ENCODE measurements at regions not wholly inside any gene's neighbourhood (a gene's known extent, or its start where the extent isn't known, plus 50 kb on each side); places are given as distances from the start of the nearest gene placed in this dataset.

DNA sequence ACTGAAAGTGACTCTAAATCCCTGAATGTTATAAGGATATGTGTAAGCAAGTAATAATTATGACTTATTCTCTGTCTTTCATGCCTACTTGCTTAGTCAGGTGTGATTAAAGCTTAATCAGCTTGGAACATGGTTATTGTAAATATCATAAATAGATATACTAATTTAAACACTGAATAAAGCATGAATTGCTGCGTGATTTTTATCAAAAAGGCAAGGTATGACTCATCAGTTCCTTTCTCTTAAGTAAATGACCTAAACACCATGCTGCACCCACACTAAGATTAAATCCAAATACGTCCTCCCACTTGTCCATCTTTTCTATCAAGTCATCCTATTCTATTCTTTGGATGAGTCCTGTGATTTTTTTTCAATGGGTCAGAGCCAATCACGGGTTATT lies 124.6 kb upstream of the MTAP start:
- H3K27ac ChIP-seq = no peak overlapping the region

DNA sequence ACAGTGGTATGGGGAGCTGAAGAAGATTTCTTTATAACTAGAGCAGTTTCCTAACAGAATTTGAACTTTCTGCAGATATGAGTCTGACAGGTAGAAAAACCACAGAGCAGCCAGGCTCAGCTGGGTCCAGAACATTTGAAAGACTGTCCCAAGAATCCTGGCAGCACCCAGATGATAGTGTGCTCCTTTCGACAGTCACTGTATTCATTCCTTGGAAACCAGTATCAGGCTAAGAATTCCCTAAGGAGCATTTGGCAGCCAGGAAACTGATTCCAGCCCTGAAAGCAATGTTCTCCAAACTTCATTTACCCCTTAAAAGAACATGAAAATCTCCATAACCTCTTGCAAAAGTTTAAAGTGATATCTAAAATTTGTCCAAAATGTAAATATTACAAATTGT lies 123.0 kb upstream of the MTAP start:
- H3K4me1 ChIP-seq = no peaks in the 10 kb centered on the region
- H3K27me3 ChIP-seq (ENCODE audit: insufficient read depth in 3 of 3, low read length in 2 of 3) = no peaks in the 10 kb centered on the region
- H3K36me3 ChIP-seq (ENCODE audit: insufficient read depth in 1 of 2, low read depth in 1 of 2) = no peaks in the 10 kb centered on the region
- TF ChIP-seq, protein P1, sequence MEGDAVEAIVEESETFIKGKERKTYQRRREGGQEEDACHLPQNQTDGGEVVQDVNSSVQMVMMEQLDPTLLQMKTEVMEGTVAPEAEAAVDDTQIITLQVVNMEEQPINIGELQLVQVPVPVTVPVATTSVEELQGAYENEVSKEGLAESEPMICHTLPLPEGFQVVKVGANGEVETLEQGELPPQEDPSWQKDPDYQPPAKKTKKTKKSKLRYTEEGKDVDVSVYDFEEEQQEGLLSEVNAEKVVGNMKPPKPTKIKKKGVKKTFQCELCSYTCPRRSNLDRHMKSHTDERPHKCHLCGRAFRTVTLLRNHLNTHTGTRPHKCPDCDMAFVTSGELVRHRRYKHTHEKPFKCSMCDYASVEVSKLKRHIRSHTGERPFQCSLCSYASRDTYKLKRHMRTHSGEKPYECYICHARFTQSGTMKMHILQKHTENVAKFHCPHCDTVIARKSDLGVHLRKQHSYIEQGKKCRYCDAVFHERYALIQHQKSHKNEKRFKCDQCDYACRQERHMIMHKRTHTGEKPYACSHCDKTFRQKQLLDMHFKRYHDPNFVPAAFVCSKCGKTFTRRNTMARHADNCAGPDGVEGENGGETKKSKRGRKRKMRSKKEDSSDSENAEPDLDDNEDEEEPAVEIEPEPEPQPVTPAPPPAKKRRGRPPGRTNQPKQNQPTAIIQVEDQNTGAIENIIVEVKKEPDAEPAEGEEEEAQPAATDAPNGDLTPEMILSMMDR (IDR thresholded peaks at IDR 0.05) = no peak
- DNase-seq = no peak
- H3K27ac ChIP-seq = no peak overlapping the region
- ATAC-seq = no peak
- intact Hi-C loops (cut with DNase I) = no loop called here
- no peaks in the 10 kb centered on the region for H3K9me3 ChIP-seq
- no peak overlapping the region for H3K4me3 ChIP-seq
- 6 to 29% (median 22%) methylated on average over 1 of the region's 1 CpG for WGBS, 3 donors

More for the DNA sequence above, 124.6 kb upstream of the MTAP start:
- Histone ChIP-seq H3K27me3 (ENCODE audit: insufficient read depth in 3 of 3, low read length in 2 of 3) (no peaks in the 10 kb centered on the region), H3K36me3 (ENCODE audit: insufficient read depth in 1 of 2, low read depth in 1 of 2) (no peaks in the 10 kb centered on the region), H3K4me3 (no peak overlapping the region), H3K4me1 (no peaks in the 10 kb centered on the region), H3K9me3 (no peaks in the 10 kb centered on the region)
- TF ChIP-seq, protein P1 (IDR thresholded peaks at IDR 0.05) = no peak
- ATAC-seq = no peak
- intact Hi-C loops (cut with DNase I) = no loop called here
- WGBS, 3 donors = 42 to 63% (median 54%) methylated on average over 3 of the region's 3 CpGs
- DNase-seq = no peak

DNA sequence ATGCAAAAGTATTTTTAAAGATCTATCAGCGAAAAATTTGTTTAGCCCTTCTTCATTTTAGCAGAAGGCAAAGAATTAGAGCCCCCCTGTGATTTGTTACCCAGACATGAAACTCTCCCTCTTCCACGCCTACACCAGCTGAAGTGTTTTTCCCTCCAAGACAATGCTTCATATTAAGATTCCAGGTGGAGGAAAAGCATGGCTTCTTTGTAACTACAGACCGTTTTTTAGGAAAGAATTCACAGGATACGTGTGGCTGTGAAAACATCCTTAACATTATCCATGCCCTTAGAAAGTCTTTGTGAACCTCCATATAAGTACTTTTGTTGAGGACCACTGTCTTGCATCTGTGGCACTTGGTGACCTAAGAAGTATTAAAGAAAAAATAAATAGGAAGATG lies 121.8 kb upstream of the MTAP start:
- WGBS, 3 donors = 58 to 69% (median 66%) methylated on average over 4 of the region's 4 CpGs
- Histone ChIP-seq H3K27ac (no peak overlapping the region), H3K4me1 (no peaks in the 10 kb centered on the region), H3K27me3 (ENCODE audit: insufficient read depth in 3 of 3, low read length in 2 of 3) (no peaks in the 10 kb centered on the region), H3K9me3 (no peaks in the 10 kb centered on the region), H3K36me3 (ENCODE audit: insufficient read depth in 1 of 2, low read depth in 1 of 2) (no peaks in the 10 kb centered on the region), H3K4me3 (no peak overlapping the region)
- intact Hi-C loops (cut with DNase I) = no loop called here
- TF ChIP-seq, protein P1 (IDR thresholded peaks at IDR 0.05) = no peak
- no peak for DNase-seq
- no peak for ATAC-seq

DNA sequence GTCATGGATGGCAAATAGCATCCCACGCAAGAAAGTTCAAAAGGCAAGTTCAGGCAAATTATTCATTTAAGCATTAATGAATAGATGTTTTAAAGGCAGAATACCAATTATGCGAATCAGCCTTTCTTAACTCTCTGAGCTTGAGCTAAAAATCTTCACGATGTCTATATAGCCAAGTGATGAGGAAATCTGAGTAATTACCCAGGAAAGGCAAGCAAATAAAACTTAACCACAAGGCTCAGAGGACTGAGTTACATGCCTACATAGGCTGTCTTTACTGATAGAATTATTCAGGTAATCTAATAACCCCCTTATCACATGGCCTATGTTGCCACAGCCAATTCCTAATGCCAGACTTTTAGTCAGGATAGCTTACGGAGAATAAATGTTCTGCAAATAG lies 120.8 kb upstream of the MTAP start:
- intact Hi-C loops (cut with DNase I) = no loop called here
- no peak for ATAC-seq
- 67 to 79% (median 77%) methylated on average over 4 of the region's 4 CpGs for WGBS, 3 donors

DNA sequence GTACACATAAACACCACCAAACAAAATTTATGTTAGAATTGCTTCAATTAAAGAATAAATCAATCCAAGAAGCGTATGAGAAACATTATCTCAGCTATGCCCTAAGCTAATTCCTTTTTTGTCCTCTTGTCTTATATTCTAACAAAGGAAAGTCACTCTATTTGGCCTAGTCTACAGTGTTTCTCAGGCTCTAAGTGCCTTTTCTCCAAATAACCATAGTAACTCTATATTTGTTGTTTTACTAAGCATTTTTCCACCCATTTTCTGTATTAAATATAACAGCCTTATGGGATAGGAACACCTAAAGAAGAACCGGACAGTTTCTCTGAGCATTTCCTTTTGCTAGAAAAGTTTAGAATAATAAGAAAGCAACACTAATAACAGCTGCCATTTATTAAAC lies 120.1 kb upstream of the MTAP start:
- Histone ChIP-seq H3K9me3 (no peaks in the 10 kb centered on the region), H3K27ac (no peak overlapping the region), H3K4me1 (no peaks in the 10 kb centered on the region), H3K36me3 (ENCODE audit: insufficient read depth in 1 of 2, low read depth in 1 of 2) (no peaks in the 10 kb centered on the region), H3K4me3 (no peak overlapping the region), H3K27me3 (ENCODE audit: insufficient read depth in 3 of 3, low read length in 2 of 3) (no peaks in the 10 kb centered on the region)
- TF ChIP-seq, protein P1 (IDR thresholded peaks at IDR 0.05) = no peak
- ATAC-seq (no peak), DNase-seq (no peak)
- 75 to 84% (median 77%) methylated on average over 2 of the region's 2 CpGs for WGBS, 3 donors
- intact Hi-C loops (cut with DNase I) = no loop called here

More for the DNA sequence above, 120.8 kb upstream of the MTAP start:
- H3K4me1 ChIP-seq = no peaks in the 10 kb centered on the region
- no peaks in the 10 kb centered on the region for H3K36me3 ChIP-seq (ENCODE audit: insufficient read depth in 1 of 2, low read depth in 1 of 2)
- H3K27me3 ChIP-seq (ENCODE audit: insufficient read depth in 3 of 3, low read length in 2 of 3) = no peaks in the 10 kb centered on the region
- no peak overlapping the region for H3K27ac ChIP-seq
- no peak overlapping the region for H3K4me3 ChIP-seq
- no peak for DNase-seq
- H3K9me3 ChIP-seq = no peaks in the 10 kb centered on the region
- TF ChIP-seq, protein P1 (IDR thresholded peaks at IDR 0.05) = no peak
